HUES64 (cell line): ENCODE measurements at regions not wholly inside any gene's neighbourhood (a gene's known extent, or its start where the extent isn't known, plus 50 kb on each side); places are given as distances from the start of the nearest gene placed in this dataset.

Experiments used
- H3K27ac ChIP-seq: 2 replicates; pipeline ENCODE4 v1.7.0; 2013; ENCODE audit warnings: low read depth, low read length, inconsistent platforms
- H3K27me3 ChIP-seq: 2 replicates; pipeline ENCODE4 v1.6.1; 2013; ENCODE audit warnings: mild to moderate bottlenecking, low read length; ENCODE audit not compliant: insufficient read depth
- H3K36me3 ChIP-seq: 2 replicates; pipeline ENCODE4 v1.6.1; 2013; ENCODE audit warnings: mild to moderate bottlenecking, low read length; ENCODE audit not compliant: insufficient read depth
- H3K4me1 ChIP-seq: 2 replicates; pipeline ENCODE4 v1.6.1; 2013; ENCODE audit warnings: mild to moderate bottlenecking, low read length, moderate library complexity; ENCODE audit not compliant: insufficient read depth
- H3K4me3 ChIP-seq: 2 replicates; pipeline ENCODE4 v1.5.1; 2013; ENCODE audit warnings: mild to moderate bottlenecking, low read length, moderate library complexity
- H3K9ac ChIP-seq: 2 replicates; pipeline ENCODE4 v1.6.1; 2013; ENCODE audit warnings: mild to moderate bottlenecking, low read depth, low read length
- H3K9me3 ChIP-seq: 2 replicates; pipeline ENCODE4 v1.6.1; 2013; ENCODE audit warnings: low read depth, low read length; ENCODE audit not compliant: insufficient read depth
- WGBS: fragments of 150-250, 120-280 bp; methylation state at CpG from one replicate; pipeline ENCODE4 v1.1.7; 2013; ENCODE audit warnings: missing lambda C conversion rate; 5-methylcytosine and 5-hydroxymethylcytosine counted together

- no peak overlapping the region for H3K9ac ChIP-seq
- no peaks in the 10 kb centered on the region for H3K4me1 ChIP-seq
- H3K4me3 ChIP-seq, result no peak overlapping the region
- no peaks in the 10 kb centered on the region for H3K9me3 ChIP-seq
- no peaks in the 10 kb centered on the region for H3K36me3 ChIP-seq
- H3K27ac ChIP-seq, result no peak overlapping the region
- H3K27me3 ChIP-seq, result no peaks in the 10 kb centered on the region
- 95% methylated on average over 2 of the region's 2 CpGs for WGBS
These were observed 1089.8 kb downstream of the FLRT2 start for GRCh38 chr14:86619726-86620125.

DNA sequence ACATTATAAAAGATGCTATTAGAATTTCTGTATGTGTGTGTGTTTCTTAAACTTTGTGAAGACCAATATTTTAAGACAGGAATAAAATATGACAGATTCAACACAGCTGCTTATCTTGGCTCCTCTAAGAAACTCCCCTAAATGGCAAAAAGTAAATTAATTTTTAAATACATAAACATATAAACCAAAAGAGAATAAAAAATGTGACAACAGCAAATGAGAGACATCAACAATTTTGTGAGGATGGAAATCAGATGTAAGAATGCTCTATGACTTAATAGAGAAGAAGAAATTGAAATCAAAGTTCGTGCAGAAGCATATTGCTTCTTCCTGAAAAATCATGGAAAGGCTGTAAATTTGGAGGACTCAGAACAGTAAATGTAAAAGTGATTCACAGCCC lies 1083.8 kb downstream of the FLRT2 start:
- no peak overlapping the region for H3K9ac ChIP-seq
- no peak overlapping the region for H3K4me3 ChIP-seq
- no peak overlapping the region for H3K27ac ChIP-seq
- H3K4me1 ChIP-seq, result no peaks in the 10 kb centered on the region
- H3K27me3 ChIP-seq, result no peaks in the 10 kb centered on the region
- 85% methylated on average over 1 of the region's 1 CpG for WGBS
- H3K9me3 ChIP-seq, result no peaks in the 10 kb centered on the region
- no peaks in the 10 kb centered on the region for H3K36me3 ChIP-seq

- no peak overlapping the region for H3K27ac ChIP-seq
- no peaks in the 10 kb centered on the region for H3K9me3 ChIP-seq
- 97% methylated on average over 3 of the region's 3 CpGs for WGBS
- no peaks in the 10 kb centered on the region for H3K4me1 ChIP-seq
- H3K9ac ChIP-seq, result no peak overlapping the region
- no peak overlapping the region for H3K4me3 ChIP-seq
- no peaks in the 10 kb centered on the region for H3K27me3 ChIP-seq
- no peaks in the 10 kb centered on the region for H3K36me3 ChIP-seq
These were observed 1083.2 kb downstream of the FLRT2 start for GRCh38 chr14:86613126-86613525.

GRCh38 chr14:86604561-86604960 lies 1074.6 kb downstream of the FLRT2 start:
- Histone ChIP-seq H3K9ac (no peak overlapping the region), H3K27ac (no peak overlapping the region), H3K36me3 (no peaks in the 10 kb centered on the region), H3K9me3 (no peaks in the 10 kb centered on the region), H3K4me1 (no peaks in the 10 kb centered on the region), H3K27me3 (no peaks in the 10 kb centered on the region), H3K4me3 (no peak overlapping the region)
- WGBS, result 94% methylated on average over 2 of the region's 2 CpGs

- WGBS, result 88% methylated on average over 1 of the region's 3 CpGs
- no peak overlapping the region for H3K4me3 ChIP-seq
- H3K9ac ChIP-seq, result no peak overlapping the region
- no peaks in the 10 kb centered on the region for H3K27me3 ChIP-seq
- no peaks in the 10 kb centered on the region for H3K36me3 ChIP-seq
- H3K27ac ChIP-seq, result no peak overlapping the region
- no peaks in the 10 kb centered on the region for H3K9me3 ChIP-seq
- H3K4me1 ChIP-seq, result no peaks in the 10 kb centered on the region
These were observed 1072.3 kb downstream of the FLRT2 start for GRCh38 chr14:86602263-86602662.

DNA sequence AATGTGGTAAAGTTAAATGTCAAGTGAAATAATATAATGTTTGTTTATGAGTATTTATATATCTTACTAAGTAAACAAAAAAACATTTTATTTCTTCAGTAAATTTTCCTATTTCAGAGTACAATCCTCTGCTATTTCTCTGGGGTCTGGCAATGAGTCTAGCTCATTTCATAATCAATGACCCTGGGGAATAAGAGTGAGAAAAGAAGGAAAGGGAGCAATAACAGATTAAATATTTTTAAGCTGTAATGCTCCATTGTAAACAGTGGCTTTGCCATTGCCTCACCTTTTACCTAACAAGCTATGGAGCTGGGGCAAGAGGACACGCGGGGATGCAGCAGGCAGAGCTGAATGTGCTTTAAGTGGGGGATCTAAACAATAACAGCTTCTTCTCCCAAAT lies 1071.9 kb downstream of the FLRT2 start:
- Histone ChIP-seq H3K9me3 (no peaks in the 10 kb centered on the region), H3K4me1 (no peaks in the 10 kb centered on the region), H3K9ac (no peak overlapping the region), H3K27ac (no peak overlapping the region), H3K27me3 (no peaks in the 10 kb centered on the region), H3K36me3 (no peaks in the 10 kb centered on the region), H3K4me3 (no peak overlapping the region)
- WGBS, result 80% methylated on average over 1 of the region's 2 CpGs

DNA sequence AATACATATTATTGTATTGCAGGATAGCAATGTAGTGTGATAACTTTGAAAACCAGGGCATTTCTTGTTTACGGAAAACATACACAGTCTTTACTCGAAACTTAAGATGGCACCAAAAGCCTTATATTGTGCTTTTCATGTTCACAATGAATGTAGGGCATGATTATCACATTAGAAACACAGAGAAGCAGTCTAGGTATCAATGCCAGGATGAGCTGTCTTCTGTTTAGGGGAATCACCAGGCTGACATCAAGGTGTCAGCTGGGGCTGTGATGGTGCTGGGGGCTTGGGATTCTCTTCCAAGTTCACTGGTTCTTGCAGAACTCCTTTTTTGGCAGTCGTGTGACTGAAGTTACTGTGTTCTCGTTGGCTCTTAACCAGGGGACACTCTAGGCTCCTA lies 1067.3 kb downstream of the FLRT2 start:
- Histone ChIP-seq H3K27ac (no peak overlapping the region), H3K9me3 (no peaks in the 10 kb centered on the region), H3K27me3 (no peaks in the 10 kb centered on the region), H3K9ac (no peak overlapping the region), H3K4me3 (no peak overlapping the region), H3K4me1 (no peaks in the 10 kb centered on the region), H3K36me3 (no peaks in the 10 kb centered on the region)
- 96% methylated on average over 4 of the region's 4 CpGs for WGBS

DNA sequence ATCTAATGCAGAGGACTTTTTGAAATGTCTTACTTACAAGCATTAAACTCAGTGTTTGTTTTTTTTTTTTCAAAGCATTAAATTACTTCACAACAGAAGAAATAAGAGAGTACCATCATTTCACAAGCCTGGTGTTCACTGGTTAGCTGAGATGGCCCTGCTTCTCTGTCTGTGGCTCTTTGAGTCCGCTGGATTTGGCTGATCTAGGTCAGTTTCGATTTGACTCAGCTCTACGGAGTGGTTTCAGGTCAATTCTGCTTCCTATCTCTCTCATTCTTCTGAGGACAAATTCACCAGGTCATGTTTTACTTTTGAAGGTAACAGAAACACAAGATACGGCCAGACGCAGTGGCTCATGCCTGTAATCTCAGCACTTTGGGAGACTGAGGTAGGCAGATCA lies 1066.1 kb downstream of the FLRT2 start:
- no peaks in the 10 kb centered on the region for H3K27me3 ChIP-seq
- no peaks in the 10 kb centered on the region for H3K4me1 ChIP-seq

GRCh38 chr14:86575141-86575540 lies 1045.2 kb downstream of the FLRT2 start:
- Histone ChIP-seq H3K9me3 (no peaks in the 10 kb centered on the region), H3K27me3 (no peaks in the 10 kb centered on the region), H3K27ac (no peak overlapping the region), H3K9ac (no peak overlapping the region), H3K4me1 (no peaks in the 10 kb centered on the region), H3K36me3 (no peaks in the 10 kb centered on the region), H3K4me3 (no peak overlapping the region)
- no CpG with 5 or more reads among the region's 1 CpG for WGBS

More for the DNA sequence above, 1066.1 kb downstream of the FLRT2 start:
- Histone ChIP-seq H3K36me3 (no peaks in the 10 kb centered on the region), H3K9me3 (no peaks in the 10 kb centered on the region), H3K9ac (no peak overlapping the region), H3K4me3 (no peak overlapping the region), H3K27ac (no peak overlapping the region)
- 97% methylated on average over 5 of the region's 5 CpGs for WGBS

DNA sequence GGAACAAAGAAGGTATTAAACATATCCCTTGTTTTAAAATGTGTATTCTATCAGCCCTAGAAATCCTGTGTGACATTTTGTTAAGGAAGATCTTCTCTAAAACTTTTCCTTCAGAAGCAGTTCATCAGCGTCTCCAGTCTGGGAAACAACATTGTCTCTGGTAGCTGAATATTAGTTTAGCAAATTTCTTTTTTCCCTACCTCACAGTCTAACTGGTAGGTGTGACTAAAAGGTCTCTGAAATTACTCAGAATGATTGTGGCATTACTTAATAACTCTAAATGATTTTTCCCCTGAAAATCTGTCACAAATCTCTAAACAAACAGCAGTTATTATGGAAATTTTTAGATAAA lies 1044.8 kb downstream of the FLRT2 start:
- no peaks in the 10 kb centered on the region for H3K27me3 ChIP-seq
- H3K9me3 ChIP-seq, result no peaks in the 10 kb centered on the region
- no peak overlapping the region for H3K9ac ChIP-seq
- H3K4me3 ChIP-seq, result no peak overlapping the region
- H3K27ac ChIP-seq, result no peak overlapping the region
- H3K4me1 ChIP-seq, result no peaks in the 10 kb centered on the region
- no peaks in the 10 kb centered on the region for H3K36me3 ChIP-seq
- no CpG with 5 or more reads among the region's 1 CpG for WGBS

DNA sequence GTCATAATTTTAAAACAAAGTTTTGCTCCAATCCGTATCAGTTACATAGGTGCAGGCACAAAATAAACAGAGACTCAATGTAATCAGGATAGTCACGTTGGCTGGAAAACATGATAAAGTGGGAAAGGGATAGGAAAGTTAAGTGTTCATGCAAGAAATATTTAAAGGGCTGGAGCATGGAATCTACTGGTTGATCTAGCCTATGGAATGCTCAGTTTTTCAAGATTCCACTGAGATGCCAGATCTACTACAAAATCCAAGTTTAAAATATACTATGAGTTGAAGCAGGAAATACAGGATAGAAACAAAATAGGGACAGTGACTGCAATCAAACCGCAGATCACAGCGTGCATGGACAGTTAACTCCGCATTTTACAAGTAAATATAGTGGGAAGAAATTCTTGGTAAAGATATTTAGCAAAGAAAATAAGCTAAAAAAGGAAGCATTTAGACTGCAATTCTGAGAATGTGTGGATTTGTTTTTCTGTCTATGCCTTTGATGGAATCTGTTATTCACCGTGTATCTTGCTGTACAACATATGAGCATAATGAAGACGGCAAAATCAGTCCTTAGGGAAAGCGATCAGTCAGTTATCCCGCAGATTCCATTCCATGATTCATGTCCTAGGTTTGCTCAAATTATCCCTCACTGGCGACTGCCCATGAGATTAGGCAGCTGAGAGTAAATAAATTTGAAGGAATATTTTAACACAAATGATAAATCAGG lies 1044.3 kb downstream of the FLRT2 start:
- Histone ChIP-seq H3K4me3 (no peak overlapping the region), H3K4me1 (no peaks in the 10 kb centered on the region), H3K27ac (no peak overlapping the region), H3K27me3 (no peaks in the 10 kb centered on the region), H3K9me3 (no peaks in the 10 kb centered on the region), H3K36me3 (no peaks in the 10 kb centered on the region), H3K9ac (no peak overlapping the region)
- 93% methylated on average over 10 of the region's 10 CpGs for WGBS

DNA sequence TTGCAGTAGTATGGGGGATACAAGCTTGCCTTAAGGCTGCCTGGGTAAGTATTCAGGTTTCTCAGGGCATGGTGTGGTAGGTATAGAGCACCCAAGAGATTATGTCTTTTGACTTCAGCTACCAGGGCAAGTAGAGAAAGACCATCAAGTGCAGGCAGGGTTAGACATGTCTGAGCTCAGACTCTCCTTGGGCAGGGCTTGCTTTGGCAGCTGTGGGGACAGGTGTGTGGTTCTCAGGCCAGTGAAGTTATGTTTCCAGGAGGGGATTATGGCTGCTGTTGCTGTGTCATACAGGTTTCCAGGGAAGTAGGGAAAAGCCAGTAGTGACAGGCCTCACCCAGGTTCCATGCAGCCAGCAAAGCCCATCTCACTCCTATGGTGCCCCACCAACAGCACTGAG lies 1040.4 kb downstream of the FLRT2 start:
- Histone ChIP-seq H3K36me3 (no peaks in the 10 kb centered on the region), H3K4me1 (no peaks in the 10 kb centered on the region), H3K9me3 (no peaks in the 10 kb centered on the region), H3K27me3 (no peaks in the 10 kb centered on the region), H3K27ac (no peak overlapping the region), H3K4me3 (no peak overlapping the region), H3K9ac (no peak overlapping the region)
